DND-41 (cell line): ENCODE measurements at regions not wholly inside any gene's neighbourhood (a gene's known extent, or its start where the extent isn't known, plus 50 kb on each side); places are given as distances from the start of the nearest gene placed in this dataset.

Experiments
- ATAC-seq: fragments of 200-7000 bp; cut with Tn5 transposase; 3 replicates; pipeline ENCODE4 v1.9.1; 2021; ENCODE audit warnings: low read depth; ENCODE audit not compliant: insufficient read depth
- DNase-seq: peaks from one replicate; pipeline ENCODE4 v3.0.0-alpha.2; 2020
- H2AFZ ChIP-seq: 2 replicates; pipeline ENCODE4 v1.6.0; 2012; ENCODE audit warnings: low read depth, low read length
- H3K27ac ChIP-seq: 2 replicates; pipeline ENCODE4 v1.5.1; 2012; ENCODE audit warnings: low read length, inconsistent platforms
- H3K27me3 ChIP-seq: fragments of 200-600 bp; sonication (generic); 2 replicates; pipeline ENCODE4 v1.6.0; 2012; ENCODE audit warnings: low read length, mild to moderate bottlenecking, inconsistent platforms; ENCODE audit not compliant: insufficient read depth, poor library complexity
- H3K36me3 ChIP-seq: 2 replicates; pipeline ENCODE4 v1.5.1; 2012; ENCODE audit warnings: low read length, inconsistent platforms; ENCODE audit not compliant: insufficient read depth
- H3K4me1 ChIP-seq: 2 replicates; pipeline ENCODE4 v1.5.1; 2012; ENCODE audit warnings: mild to moderate bottlenecking, low read length; ENCODE audit not compliant: insufficient read depth
- H3K4me2 ChIP-seq: 2 replicates; pipeline ENCODE4 v1.6.0; 2012; ENCODE audit warnings: mild to moderate bottlenecking, moderate library complexity, low read length, inconsistent platforms; ENCODE audit not compliant: insufficient read depth
- H3K4me3 ChIP-seq, 2 experiments: fragments of 200-600 bp in 1 of 2; shearing (Covaris generic) in 1 of 2; 2 replicates each; pipeline ENCODE4 v1.5.1; 2012 to 2016; ENCODE audit warnings: inconsistent platforms in 2 of 2, low read length in 2 of 2, mild to moderate bottlenecking in 2 of 2, low read depth in 1 of 2, moderate library complexity in 1 of 2
- H3K79me2 ChIP-seq: 2 replicates; pipeline ENCODE4 v1.6.0; 2012; ENCODE audit warnings: low read length, inconsistent platforms; ENCODE audit not compliant: insufficient read depth
- H3K9ac ChIP-seq: 2 replicates; pipeline ENCODE4 v1.6.0; 2012; ENCODE audit warnings: low read depth, mild to moderate bottlenecking, inconsistent platforms, low read length, moderate library complexity
- H3K9me3 ChIP-seq: 2 replicates; pipeline ENCODE4 v1.5.1; 2012; ENCODE audit warnings: low read length, moderate library complexity, mild to moderate bottlenecking, inconsistent platforms; ENCODE audit not compliant: insufficient read depth, severe bottlenecking
- H4K20me1 ChIP-seq: 2 replicates; pipeline ENCODE4 v1.6.0; 2012; ENCODE audit warnings: low read length; ENCODE audit not compliant: insufficient read depth
- CTCF ChIP-seq: IDR thresholded peaks from 2 replicates; pipeline ENCODE4 v1.5.1; 2012; ENCODE audit warnings: borderline replicate concordance, low read length, moderate library complexity, mild to moderate bottlenecking; ENCODE audit not compliant: poor library complexity, severe bottlenecking; ENCODE audit errors: extremely low read depth
- EZH2 ChIP-seq: IDR thresholded peaks from 3 replicates; pipeline ENCODE4 v1.6.1; 2012; ENCODE audit warnings: borderline replicate concordance, low read depth, mild to moderate bottlenecking, moderate library complexity, low read length, inconsistent platforms; ENCODE audit not compliant: severe bottlenecking

- H2AFZ ChIP-seq: no peak overlapping the region
- H3K4me2 ChIP-seq: no peak overlapping the region
- H3K27me3 ChIP-seq: no peaks in the 10 kb centered on the region
- H4K20me1 ChIP-seq: no peaks in the 10 kb centered on the region
- no peaks in the 10 kb centered on the region for H3K9me3 ChIP-seq
- DNase-seq (no peak), ATAC-seq (no peak)
- no peak overlapping the region for H3K9ac ChIP-seq
- no peaks in the 10 kb centered on the region for H3K36me3 ChIP-seq
- H3K4me1 ChIP-seq: no peaks in the 10 kb centered on the region
- no peak overlapping the region for H3K27ac ChIP-seq
- no peak for TF ChIP-seq CTCF
- TF ChIP-seq EZH2: no peak
- no peaks in the 10 kb centered on the region for H3K79me2 ChIP-seq
- no peak overlapping the region for H3K4me3 ChIP-seq
Measured at GRCh38 chr6:125597411-125598253, 151.8 kb upstream of the HEY2 start.

- Histone ChIP-seq H4K20me1 (no peaks in the 10 kb centered on the region), H2AFZ (no peak overlapping the region), H3K79me2 (no peaks in the 10 kb centered on the region), H3K4me2 (no peak overlapping the region), H3K9ac (no peak overlapping the region), H3K4me1 (no peaks in the 10 kb centered on the region), H3K36me3 (no peaks in the 10 kb centered on the region), H3K4me3 (no peak overlapping the region), H3K27me3 (no peaks in the 10 kb centered on the region), H3K27ac (no peak overlapping the region), H3K9me3 (no peaks in the 10 kb centered on the region)
- ATAC-seq: no peak
- no peak for TF ChIP-seq CTCF
- TF ChIP-seq EZH2: no peak
- DNase-seq: no peak
Measured at GRCh38 chr6:125598422-125598821, 151.0 kb upstream of the HEY2 start.

GRCh38 chr6:125604257-125604656 is 145.2 kb upstream of the HEY2 start:
- ATAC-seq (no peak), DNase-seq (no peak)
- no peak overlapping the region for H3K4me2 ChIP-seq
- H3K9ac ChIP-seq: no peak overlapping the region
- H3K4me3 ChIP-seq: no peak overlapping the region
- H4K20me1 ChIP-seq: no peaks in the 10 kb centered on the region
- no peak overlapping the region for H3K27ac ChIP-seq
- no peaks in the 10 kb centered on the region for H3K27me3 ChIP-seq
- H3K36me3 ChIP-seq: no peaks in the 10 kb centered on the region
- no peaks in the 10 kb centered on the region for H3K79me2 ChIP-seq
- no peaks in the 10 kb centered on the region for H3K4me1 ChIP-seq
- H2AFZ ChIP-seq: no peak overlapping the region
- H3K9me3 ChIP-seq: no peaks in the 10 kb centered on the region
- TF ChIP-seq EZH2: no peak
- no peak for TF ChIP-seq CTCF
